GM12892 (cell line): ENCODE measurements at regions not wholly inside any gene's neighbourhood (a gene's known extent, or its start where the extent isn't known, plus 50 kb on each side); places are given as distances from the start of the nearest gene placed in this dataset.

Experiments used
- POLR2A ChIP-seq: IDR thresholded peaks from 2 replicates; pipeline ENCODE4 v1.6.1; 2011; ENCODE audit warnings: low read depth, low read length, control low read depth
- POLR2AphosphoS5 ChIP-seq: IDR thresholded peaks from 2 replicates; pipeline ENCODE4 v1.6.1; 2011; ENCODE audit warnings: low read depth, low read length, control low read depth
- TAF1 ChIP-seq: IDR thresholded peaks from 2 replicates; pipeline ENCODE4 v1.6.1; 2011; ENCODE audit warnings: low read depth, mild to moderate bottlenecking, control low read depth, low read length, borderline replicate concordance

- TF ChIP-seq POLR2A: no peak
- no peak for TF ChIP-seq TAF1
- TF ChIP-seq POLR2AphosphoS5: no peak
Observed at GRCh38 chr12:65612440-65612839, 211.8 kb upstream of the HMGA2 start.
